HG03558 (cell line): ENCODE measurements at regions not wholly inside any gene's neighbourhood (a gene's known extent, or its start where the extent isn't known, plus 50 kb on each side); places are given as distances from the start of the nearest gene placed in this dataset.
"Not testable (repeated sequence)": the region's sequence is repeated elsewhere in the genome, so short reads cannot be mapped to it uniquely, and the experiment has no call there.

Experiments
- ATAC-seq: cut with Tn5 transposase; IDR thresholded peaks from one replicate; pipeline ENCODE4 v1.9.1; 2021; ENCODE audit warnings: moderate number of reproducible peaks; ENCODE audit not compliant: unreplicated experiment; ENCODE audit errors: extremely low read depth

DNA sequence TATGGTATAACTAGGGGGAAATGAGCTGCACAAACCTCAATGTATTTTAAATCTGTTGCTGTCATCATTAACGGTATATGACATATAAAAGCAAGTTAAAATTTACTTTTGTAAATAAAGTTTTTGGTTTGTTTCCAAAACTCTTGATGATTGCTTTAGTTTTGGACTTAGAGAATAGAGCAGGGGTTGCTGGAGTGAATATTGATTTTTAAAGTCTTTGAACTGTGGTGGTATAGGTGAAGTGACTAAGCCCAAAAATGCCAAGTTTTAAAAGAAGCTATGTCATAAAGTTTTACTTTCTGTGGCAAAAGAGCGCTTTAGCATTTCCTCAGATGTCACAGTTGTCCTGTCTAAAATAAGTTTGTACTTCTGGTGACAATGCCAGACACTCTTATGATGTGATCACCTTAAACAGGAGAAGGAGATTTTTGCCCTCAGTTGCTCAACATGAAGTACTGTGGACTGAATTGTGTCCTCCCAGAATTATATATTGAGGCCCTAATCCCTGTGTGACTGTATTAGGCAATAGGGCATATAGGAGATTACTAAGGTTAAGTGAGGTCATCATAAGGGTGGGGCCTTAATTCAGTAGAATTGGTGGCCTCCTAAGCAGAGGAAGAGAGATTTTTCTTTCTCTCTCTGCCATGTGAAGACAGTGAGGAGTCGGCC is 175.2 kb upstream of the PLGLB1 start:
- ATAC-seq: not testable (repeated sequence)

GRCh38 chr2:87198422-87198821 is 176.8 kb upstream of the PLGLB1 start:
- ATAC-seq: not testable (repeated sequence)

- not testable (repeated sequence) for ATAC-seq
Observed at GRCh38 chr2:87199228-87199627, 177.6 kb upstream of the PLGLB1 start.

GRCh38 chr2:87204569-87205147 is 183.0 kb upstream of the PLGLB1 start:
- not testable (repeated sequence) for ATAC-seq

GRCh38 chr2:87212938-87213337 is 191.3 kb upstream of the PLGLB1 start:
- not testable (repeated sequence) for ATAC-seq

DNA sequence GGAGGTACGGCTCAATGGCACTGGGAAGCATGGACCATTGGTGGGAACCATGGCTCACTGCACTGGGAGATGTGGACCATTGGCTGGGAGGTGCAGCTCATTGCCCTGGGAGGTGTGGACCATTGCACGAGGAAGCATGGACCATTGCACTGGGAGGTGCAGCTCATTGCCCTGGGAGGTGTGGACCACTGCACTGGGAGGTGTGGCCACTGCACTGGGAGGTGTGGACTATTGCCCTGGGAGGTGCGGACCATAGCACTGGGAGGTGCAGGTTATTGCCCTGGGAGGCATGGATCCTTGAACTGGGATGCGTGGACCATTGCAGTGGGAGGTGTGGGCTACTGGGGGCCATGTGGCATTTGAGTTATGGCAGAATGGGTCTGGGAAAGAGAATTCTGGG is 195.4 kb upstream of the PLGLB1 start:
- not testable (repeated sequence) for ATAC-seq

DNA sequence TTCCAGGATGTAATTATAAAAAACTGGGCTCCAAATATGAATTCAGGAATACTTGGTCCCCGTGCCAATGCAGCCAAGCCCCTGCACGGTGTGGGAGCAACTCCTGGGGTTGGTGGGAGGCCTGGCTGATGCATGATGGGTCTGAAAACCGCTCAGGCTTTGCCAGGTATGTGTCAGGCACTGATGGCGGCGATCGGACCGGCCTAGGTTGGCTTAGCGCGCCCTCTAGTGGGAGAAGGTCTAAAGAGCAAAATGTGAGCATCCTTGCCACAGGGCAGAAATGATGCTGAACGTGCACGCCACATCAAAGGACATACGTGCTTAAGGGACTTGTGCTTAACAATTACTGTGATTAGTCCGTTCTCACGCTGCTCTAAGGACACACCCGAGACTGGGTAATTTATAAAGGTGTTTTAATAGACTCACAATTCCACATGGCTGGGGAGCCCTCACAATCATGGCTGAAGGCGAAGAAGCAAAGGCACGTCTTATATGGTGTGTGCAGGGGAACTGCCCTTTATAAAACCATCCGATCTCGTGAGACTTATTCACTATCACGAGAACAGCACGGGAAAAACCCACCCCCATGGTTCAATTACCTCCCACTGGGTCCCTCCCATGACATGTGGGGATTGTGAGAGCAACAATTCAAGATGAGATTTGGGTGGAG is 196.2 kb upstream of the PLGLB1 start:
- not testable (repeated sequence) for ATAC-seq

GRCh38 chr2:87220651-87221050 is 199.0 kb upstream of the PLGLB1 start:
- ATAC-seq: not testable (repeated sequence)

DNA sequence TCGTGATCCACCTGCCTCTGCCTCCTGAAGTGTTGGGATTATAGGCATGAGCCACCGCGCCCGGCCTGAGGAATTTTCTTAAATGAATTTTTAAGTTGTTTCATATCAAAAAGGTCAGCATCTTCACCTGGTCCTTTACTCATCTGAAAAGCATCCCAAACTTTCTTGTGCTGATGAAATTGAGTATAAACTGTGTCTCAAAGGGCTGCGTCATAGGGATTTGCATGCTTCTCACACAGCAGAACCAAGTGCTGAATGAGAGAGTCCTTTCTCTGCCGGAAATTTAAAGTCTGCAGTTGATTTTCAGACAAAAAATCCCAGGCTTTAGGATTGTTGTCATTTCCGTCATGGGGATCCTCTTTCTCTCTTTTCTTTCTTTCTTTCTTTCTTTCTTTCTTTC is 200.5 kb upstream of the PLGLB1 start:
- not testable (repeated sequence) for ATAC-seq

DNA sequence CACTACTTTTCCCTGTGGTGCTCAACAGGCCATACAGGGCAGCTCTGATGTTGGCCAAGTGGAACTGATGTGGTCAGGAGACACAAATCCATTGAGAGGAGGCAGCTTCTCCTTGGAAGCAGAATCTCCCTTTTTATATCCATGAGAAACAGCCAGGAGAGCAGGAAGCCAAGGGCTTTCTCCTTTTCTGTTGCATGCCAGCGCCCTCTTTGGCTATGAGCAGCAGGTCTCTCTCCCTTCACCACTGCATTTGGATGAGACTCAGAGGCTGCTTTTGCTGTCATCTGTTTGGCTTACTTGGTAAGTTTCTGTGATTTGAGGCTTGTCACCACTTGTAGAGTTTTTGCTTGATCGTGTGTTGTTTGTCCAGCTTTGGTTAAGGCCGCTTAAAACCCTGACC is 202.2 kb upstream of the PLGLB1 start:
- ATAC-seq: not testable (repeated sequence)

DNA sequence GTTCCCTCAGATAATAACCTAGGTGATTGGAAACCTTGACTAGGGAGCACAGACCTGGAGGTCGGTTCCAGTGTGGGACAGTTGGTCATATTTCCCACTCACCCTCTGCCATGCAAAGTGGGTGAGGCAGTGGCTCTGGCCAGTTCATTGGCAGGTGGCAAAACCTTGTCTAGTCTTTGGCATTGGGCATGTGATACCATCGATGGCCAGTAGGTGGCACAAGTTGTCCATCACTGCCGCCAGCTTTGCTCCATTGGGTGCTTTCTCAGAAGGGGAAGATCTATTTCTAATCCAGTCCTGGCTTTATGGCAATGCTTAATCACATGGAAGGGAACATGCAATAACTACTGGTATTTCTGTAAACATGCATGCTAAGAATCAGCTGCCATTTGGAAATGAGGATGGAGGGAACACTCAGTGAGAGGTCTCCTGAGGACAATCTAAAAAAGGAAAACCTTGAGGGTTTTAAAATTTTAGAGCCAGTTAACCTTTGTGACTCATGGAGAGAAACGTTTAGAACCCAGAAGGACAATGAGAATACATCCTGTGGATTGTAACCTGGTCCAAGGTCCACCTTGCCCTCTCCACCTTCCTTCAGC is 207.5 kb upstream of the PLGLB1 start:
- not testable (repeated sequence) for ATAC-seq

- ATAC-seq: not testable (repeated sequence)
Observed at GRCh38 chr2:87229964-87230363, 208.3 kb upstream of the PLGLB1 start.

DNA sequence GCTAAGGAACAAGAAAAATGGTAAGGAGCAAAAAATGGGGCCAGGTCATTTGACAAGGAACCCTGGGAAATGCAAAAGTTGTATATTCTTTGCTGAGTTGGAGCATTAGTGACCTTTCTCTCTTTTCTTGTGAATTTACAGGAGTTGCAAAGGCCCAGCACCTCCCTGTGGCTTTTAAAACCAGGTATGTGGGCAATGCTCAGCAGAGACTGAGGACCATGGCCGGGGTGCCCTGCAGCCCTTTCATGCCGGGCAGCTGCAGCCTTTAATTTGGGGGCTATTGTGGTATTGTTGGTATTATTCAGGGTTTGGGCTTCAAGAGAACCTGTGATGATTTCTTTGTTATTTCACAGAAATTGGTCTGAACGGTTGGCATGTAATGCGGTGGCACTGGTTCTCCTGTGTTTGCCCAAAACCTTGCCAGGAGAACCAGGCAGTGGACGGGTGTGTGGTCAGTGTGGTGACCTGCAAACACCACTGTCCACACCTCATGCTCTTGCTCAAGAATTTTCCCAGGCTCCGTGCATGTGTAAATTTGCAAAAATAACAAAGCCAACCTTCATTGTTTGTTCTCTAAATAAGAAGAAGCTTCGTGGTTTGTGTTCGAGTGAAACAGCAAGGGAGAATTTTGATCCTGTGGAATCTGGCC is 213.8 kb upstream of the PLGLB1 start:
- ATAC-seq: not testable (repeated sequence)

DNA sequence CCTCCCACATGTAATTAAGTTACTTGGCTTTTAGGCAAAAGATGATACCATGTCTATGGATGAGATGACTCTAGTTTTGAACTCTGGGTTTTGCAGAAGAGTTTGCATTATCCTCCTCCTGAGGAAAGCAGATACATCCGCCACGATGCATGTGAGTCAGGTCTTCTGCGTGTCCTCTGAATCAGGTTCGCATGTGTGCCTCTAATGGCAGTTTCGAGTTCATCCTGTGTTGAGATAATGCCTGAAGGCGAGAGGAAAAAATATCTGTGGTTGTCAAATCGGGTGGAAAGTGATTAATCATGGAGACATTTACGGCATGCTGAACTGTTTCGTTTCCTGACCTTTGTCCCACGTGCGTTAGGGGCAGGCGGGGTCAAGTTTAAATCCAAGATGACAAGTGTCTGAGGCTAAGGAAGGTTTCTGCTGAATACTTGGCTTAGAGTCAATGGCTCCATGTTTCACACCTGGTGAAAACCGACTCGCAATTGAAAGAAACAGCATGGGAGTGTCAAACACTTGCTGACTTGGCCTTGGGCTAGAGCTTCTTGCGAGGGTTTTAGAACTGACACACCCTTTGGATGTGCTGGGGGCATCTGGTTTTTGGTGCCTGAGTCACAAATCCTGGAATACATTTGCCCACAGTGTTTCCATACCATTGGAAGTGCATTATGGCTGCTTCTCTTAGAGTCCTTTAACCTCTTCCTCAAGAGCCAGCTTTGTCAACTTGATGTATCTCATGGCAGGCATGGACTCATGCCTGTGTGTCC is 216.1 kb upstream of the PLGLB1 start:
- not testable (repeated sequence) for ATAC-seq

GRCh38 chr2:87239558-87240215 is 218.0 kb upstream of the PLGLB1 start:
- ATAC-seq: not testable (repeated sequence)

DNA sequence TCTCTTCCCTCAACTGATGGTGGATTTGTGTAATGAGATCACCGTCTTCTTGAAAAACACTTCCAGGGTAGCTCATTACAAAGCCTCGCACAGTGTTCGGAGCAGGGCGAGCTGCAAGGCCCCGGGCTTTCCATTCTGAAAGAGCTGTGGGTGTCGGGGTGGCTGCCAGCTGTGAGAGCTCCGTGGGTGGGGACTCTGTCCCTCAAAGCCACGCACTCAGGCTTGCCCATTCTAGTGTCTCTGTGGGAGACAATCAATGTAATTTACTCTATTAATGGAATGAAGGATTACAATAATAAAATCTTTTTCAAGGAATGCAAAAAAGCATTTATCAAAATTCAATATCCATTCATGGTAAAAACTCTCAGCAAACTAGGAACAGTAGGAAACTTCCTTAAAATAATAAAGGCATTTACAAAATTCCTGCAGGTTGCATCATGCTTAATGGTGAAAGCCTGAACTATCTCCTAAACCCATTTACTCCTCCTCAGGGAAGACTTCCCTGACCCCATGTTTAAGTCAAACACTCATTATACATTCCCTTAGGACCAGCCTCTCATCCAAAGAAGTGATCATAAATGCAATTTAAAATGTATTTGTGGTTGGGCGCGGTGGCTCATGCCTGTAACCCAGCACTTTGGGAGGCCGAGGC is 224.5 kb upstream of the PLGLB1 start:
- not testable (repeated sequence) for ATAC-seq

DNA sequence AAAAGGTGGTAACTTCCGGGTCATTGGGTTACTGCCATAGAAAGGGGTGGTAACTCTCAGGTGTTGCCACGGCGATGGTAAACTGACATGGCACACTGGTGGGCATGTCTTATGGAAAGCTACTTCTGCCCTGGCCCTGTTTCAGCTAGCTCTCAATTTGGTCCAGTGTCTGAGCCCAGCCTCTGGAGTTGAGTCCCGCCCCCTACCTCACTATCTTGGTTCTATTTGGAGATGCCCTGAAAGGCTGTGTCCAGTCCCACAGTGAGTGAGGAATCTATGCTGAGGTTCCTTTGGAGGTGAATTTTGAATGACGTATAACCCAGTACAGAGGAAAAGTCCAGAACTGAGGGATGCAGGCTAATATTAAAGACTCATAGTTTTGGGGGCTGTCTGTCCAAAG is 230.4 kb upstream of the PLGLB1 start:
- not testable (repeated sequence) for ATAC-seq

GRCh38 chr2:87254562-87254961 is 232.9 kb upstream of the PLGLB1 start:
- not testable (repeated sequence) for ATAC-seq

GRCh38 chr2:87255410-87255809 is 233.8 kb upstream of the PLGLB1 start:
- not testable (repeated sequence) for ATAC-seq
